GM19438 (cell line): ENCODE measurements at regions not wholly inside any gene's neighbourhood (a gene's known extent, or its start where the extent isn't known, plus 50 kb on each side); places are given as distances from the start of the nearest gene placed in this dataset.
"Not testable (repeated sequence)": the region's sequence is repeated elsewhere in the genome, so short reads cannot be mapped to it uniquely, and the experiment has no call there.

Experiments
- ATAC-seq: cut with Tn5 transposase; IDR thresholded peaks from one replicate; pipeline ENCODE4 v1.9.1; 2021; ENCODE audit warnings: low read depth; ENCODE audit not compliant: unreplicated experiment

GRCh38 chr12:17370621-17371020 lies 719.4 kb downstream of the RERGL start:
- no peak for ATAC-seq

DNA sequence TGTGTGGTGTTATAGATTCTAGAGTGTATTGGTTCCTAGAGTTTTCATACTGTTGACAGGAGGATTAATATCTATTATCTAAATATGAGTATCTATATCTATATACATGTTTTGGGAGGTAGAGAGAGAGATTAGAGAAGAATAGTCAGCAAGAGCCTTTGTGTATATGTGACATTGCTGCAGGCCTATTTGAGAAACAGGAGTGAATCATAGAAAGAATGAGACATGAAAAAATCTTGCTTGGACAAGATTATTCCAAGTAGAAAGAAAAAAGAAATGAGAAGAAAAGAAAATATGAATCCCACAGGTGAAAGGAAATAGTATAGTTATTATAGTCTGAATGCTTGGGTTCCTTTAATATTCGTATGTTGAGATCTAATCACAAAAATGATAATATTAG lies 720.4 kb downstream of the RERGL start:
- ATAC-seq = no peak

GRCh38 chr12:17361224-17361623 lies 728.8 kb downstream of the RERGL start:
- no peak for ATAC-seq

DNA sequence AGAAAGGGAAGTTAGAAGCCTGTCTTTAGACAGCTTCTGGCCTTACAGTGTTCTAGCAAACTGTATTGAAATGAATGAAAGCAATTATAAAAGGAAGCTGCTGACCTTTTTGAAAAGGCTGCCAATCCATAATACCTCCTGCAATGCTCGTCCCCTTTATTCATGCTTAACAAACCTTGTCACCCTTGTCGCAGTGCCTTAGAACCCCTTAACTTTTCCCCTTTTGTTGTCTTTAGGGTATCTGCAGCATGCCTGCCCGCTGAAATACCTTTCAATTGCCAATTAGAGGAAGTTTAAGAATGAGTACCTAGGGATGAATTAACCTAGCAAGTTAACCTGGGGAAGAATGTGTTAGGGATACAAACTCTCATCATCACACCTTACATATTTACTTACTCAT lies 731.2 kb downstream of the RERGL start:
- ATAC-seq = no peak

GRCh38 chr12:17357396-17357795 lies 732.6 kb downstream of the RERGL start:
- no peak for ATAC-seq

GRCh38 chr12:17352164-17352563 lies 737.8 kb downstream of the RERGL start:
- ATAC-seq = no peak

DNA sequence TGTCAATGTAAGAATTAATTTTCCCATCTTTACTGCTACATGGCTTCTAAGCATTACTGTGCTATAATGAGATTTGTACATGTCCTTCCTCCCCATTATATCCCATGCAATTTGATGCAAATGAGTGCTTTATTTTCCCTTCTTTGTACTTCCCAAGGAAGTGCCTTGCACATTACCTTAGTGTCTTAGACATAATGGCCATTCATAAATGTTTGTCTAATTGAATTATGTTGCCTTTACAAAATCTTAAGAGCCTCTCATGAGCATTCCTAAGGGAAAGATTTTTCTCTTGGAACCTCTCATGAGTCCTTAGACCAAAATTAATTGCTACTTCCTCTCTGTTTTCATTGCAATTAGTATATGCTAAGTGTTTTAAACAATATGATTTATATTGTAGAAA lies 741.7 kb downstream of the RERGL start:
- ATAC-seq = no peak

- ATAC-seq = no peak
These were observed 738.7 kb upstream of the LMO3 start for GRCh38 chr12:17344649-17345048.

- no peak for ATAC-seq
These were observed 736.5 kb upstream of the LMO3 start for GRCh38 chr12:17342381-17342961.

DNA sequence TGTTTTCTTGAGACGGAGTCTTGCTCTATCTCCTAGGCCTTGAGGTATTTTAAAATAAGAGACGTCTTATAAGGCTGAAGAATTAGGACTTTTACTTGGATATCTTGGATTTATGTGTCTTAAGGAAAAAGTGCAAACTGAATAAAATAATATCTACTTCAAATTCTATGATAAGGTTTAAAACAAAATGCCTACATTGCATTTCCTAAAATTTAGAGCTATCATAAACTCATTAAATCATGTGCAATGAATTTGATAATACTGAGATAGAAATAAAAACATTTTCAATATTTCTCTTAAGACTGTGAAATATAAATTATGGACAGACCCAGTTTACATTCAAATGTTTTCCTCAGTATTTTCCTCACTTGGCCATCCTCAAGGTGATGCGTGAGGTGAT lies 729.5 kb upstream of the LMO3 start:
- ATAC-seq = no peak

DNA sequence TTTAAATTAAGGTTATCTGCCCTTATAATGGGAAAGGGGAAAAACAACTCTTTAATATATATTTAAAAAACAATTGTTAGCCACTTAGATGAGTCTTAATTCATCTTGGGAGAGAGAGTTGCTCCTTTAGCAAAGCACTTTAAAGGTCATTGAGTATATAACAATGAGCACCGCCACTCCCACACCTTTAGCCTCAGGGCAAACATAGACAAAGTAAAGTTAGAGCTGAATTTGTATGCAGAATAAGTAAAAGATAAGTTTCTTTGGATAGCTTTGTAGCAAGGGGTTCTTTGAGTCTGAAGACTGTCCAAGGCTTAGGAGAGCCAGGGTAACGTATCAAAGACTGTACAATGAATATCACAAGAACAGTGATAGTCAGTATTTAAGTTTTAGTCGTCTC lies 728.8 kb upstream of the LMO3 start:
- ATAC-seq = no peak

DNA sequence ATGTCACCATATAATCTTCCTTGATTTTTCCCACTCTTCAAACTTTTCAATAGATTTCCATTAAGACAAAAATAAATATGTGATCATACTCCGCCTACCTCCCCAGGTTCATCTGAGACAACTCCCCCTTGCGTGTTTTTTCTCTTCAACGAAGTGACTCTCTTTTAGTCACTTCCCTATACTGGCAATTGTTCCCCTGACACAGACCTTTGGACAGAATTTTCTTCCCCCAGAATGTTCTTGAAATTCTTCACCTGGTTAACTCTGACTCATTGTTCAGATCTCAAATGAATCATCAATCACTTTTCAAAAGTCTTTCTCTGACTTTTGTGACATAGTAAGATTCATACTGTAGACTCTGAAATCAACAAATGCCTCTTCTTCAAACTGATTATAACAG lies 727.3 kb upstream of the LMO3 start:
- no peak for ATAC-seq

GRCh38 chr12:17326649-17327048 lies 720.7 kb upstream of the LMO3 start:
- ATAC-seq = no peak

GRCh38 chr12:17322090-17322489 lies 716.1 kb upstream of the LMO3 start:
- ATAC-seq = no peak

GRCh38 chr12:17304503-17305347 lies 698.8 kb upstream of the LMO3 start:
- ATAC-seq = no peak

DNA sequence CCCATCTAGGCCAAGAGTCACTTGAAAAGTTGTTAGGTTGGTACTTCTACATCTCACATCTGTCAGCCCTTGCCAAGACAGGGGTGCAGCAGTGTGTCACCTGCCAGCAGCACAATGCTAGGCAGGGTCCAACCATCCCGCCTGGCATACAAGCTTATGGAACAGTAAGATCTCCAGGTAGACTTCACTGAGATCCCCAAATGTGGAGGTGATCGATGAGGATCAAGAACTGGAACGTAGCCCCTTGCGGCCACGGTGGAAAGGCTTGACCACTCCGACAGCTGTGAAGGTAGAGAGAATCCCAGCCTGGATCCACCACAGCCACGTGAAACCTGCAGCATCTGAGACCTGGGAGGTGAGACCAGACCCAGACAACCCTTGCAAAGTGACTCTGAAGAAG lies 696.0 kb upstream of the LMO3 start:
- ATAC-seq = no peak

DNA sequence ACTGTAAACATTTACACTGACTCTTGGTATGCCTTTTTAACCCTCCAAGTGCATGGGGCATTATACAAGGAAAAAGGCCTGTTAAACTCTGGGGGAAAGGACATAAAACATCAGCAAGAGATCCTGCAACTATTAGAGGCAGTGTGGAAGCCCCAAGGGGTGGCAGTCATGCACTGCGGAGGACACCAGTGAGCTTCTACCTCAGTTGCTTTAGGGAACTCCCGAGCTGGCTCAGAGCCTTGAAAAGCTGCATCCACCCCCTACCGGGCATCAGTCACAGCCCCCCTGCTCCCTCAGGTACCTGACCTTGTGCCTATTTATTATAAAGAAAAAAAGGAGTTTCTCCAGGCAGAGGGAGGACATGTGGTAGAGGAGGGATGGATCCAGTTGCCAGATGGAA lies 695.6 kb upstream of the LMO3 start:
- ATAC-seq = no peak

- ATAC-seq = no peak
These were observed 690.9 kb upstream of the LMO3 start for GRCh38 chr12:17296882-17297281.

DNA sequence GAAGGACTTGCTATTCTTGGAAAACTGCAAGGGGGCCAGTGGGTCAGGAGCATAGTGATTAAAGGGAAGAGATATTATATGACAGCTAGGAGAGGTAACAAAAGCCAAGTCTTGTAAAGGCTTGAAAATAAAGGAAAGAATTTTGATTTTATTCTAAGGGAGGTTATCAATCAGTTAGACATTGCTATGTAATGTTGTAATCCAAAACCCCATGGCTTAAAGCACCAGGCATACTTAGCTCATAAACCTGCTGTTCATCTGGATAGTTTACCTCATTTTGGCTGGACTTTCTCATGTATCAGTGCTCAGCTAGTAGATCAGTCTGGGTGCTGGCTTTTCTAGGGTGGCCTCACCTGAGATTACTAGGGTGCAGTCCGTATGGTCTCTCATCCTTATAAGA lies 680.9 kb upstream of the LMO3 start:
- no peak for ATAC-seq

DNA sequence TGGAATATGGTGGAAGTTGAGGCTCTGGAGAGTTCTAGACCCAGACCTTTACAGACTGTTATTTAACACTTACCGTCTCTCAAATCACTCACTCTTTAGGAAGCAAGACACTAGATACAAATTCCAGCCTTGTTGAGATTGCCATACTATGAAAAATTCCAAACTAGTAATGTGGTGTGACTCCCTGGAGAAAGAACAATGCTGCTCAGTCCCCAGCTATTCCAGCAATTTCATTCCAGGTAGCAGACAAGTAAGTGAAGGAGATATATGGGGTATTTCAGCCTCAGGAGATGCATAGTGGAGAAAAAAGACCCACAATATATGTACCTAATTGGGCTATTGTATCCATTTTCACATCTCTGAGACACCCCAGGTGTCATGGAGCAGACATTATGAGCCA lies 678.9 kb upstream of the LMO3 start:
- no peak for ATAC-seq

- ATAC-seq = no peak
These were observed 677.6 kb upstream of the LMO3 start for GRCh38 chr12:17283563-17283962.

DNA sequence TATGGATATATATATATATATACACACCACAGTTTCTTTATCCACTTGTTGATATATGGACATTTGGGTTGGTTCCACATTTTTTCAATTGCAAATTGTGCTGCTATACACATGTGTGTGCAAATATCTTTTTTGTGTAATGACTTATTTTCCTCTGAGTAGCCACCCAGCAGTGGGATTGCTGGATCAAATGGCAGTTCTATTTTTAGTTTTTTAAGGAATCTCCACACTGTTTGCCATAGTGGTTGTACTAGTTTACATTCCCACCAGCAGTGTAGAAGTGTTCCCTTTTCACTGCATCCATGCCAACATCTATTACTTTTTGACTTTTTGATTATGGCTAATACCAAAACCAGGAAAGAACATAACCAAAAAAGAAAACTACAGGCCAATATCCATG lies 676.2 kb upstream of the LMO3 start:
- not testable (repeated sequence) for ATAC-seq
